ENCODE measurements at regions not wholly inside any gene's neighbourhood (a gene's known extent, or its start where the extent isn't known, plus 50 kb on each side); places are given as distances from the start of the nearest gene placed in this dataset.

- TF ChIP-seq POLR2A (IDR thresholded peaks at IDR 0.05) (no peak), CTCF (IDR thresholded peaks at IDR 0.05) (peak; percentile 74 to 94 (median 82))
These were observed 69.0 kb upstream of the VOPP1 start for GRCh38 chr7:55641273-55641691.

Measured in uterus (tissue), 2 donors.